Inferior parietal cortex (tissue), 1 donor: ENCODE measurements at regions not wholly inside any gene's neighbourhood (a gene's known extent, or its start where the extent isn't known, plus 50 kb on each side); places are given as distances from the start of the nearest gene placed in this dataset.

Experiments used
- DNase-seq: peaks from one replicate; pipeline ENCODE4 v3.0.0-alpha.2; 2016; ENCODE audit errors: extremely low spot score

DNA sequence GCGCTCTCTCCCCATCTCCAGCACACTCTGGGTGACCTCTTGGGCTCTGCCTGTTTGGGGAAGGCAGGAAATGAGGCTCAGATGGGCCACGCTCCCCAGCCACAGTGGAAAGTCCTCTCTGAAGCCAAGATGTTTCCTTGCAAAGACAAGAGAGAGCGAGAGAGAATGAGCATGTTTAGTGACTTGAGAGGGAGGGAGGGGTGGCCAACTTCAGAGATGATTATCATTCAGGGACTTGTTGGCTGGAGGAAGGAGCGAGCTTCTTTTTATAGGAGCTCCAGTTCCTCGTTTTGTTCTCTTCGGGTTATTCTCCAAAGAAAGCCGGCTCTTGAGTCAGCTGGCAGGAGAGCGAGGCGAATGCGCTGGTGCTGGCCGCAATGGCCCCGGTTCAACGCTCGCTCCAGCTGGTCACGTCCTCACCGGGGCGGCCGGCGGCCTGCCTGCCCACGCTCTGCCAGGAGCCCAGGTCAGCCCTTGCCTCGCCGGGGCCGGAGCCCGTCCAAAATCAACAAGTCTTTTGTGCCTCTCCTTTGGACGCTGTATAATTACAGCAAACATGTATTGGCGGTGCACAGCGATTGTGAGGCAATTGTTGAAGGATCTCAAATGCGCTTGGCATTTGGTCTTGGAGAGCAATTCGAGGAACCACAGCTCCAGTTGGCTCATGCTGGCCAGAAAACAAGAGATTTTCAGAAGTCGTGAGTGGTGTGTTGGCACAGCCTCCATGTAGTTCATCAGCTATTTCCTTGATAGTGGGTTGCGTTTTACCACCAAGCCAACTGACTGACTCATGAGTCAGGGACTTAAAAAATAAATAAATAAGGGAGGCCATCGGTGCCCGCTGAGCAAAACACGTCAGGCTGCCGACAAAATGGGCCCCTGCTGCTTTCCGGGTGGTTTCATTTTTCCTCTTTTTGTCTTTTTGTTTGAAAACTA, 288.6 kb downstream of the UACA start:
- DNase-seq: peak; percentile 54

GRCh38 chr15:70473581-70474370, 289.6 kb downstream of the UACA start:
- DNase-seq: no peak

DNA sequence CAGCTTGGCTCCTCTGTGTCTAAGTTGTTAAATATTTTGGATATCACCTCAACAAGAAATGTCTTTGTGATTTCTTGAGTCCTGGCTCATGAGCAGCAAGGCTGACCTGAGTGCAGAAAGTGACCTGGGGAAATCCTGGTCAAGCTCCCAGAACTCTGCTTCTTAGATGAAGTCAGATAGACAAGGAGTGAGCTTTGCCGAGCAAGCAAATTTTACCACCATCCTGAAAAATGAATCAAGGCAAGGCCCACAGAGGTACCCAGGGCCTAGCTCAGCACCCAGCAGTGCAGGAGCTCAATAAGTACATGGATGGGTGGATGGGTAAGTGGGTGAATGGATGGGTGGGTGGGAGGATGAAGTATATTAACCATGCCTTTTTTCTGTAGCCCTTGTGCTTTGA, 291.8 kb downstream of the UACA start:
- no peak for DNase-seq

- DNase-seq: no peak
Observed at GRCh38 chr15:70470556-70471191, 292.7 kb downstream of the UACA start.

DNA sequence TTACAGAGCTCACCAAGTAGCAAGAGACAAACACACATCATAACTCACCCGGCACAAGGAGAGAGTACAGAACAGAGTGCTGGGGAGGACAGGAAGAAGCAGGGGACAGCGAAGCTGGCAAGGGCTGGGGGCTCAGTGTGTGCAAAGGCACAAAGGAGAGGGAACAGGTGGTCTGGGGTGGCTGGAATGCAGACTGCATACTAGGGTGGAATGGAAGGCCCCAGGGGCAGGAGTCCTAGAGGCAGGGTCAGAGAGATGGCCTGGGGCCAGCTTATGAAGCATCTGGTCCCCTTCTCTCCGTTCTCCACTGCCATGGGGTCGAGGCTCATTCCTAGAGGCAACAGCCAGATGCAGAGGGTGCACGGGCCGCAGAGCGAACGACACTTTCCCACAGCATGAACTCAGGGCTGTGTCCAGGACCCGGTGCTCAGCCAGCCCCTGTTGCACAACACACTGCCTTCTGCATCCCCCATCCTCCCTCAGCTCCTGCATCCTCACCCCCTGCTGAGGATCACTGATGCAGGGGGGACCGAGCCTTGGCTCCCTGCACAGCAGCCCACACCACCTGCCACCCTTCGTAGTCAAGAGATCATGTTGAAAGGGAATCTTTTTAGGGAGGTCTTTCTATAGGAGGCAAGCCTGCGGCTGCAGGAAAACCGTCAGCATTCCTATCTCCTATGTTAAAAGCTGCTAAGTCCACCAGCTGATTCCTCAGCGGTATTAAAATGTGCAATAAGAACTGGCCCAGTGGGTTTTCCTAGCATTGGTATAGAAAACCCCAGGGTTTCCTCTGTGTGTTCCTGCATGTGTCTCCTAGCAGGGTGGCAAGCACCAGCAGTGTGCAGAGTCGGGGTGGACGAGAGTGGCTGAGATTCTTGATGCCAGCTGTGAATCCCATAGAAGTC, 293.5 kb downstream of the UACA start:
- no peak for DNase-seq

DNA sequence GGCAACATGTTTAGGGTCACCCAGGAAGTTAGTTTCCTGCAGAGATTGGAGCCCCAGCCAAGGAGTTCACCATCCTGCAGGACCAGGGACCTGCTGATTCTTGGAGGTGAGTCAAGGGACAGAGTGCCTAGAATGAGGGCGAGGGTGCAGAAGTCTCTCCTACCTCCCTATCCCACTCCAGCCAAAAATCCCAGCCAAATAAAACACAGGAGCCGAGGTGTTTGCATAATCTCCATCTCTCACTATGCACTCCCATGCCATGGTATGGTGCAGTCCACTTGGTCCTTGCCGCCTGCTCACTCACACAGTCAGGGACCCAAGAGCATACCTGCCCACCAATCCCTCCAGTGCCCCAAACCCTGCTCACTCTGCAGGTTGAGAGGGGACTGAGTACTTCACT, 294.2 kb downstream of the UACA start:
- no peak for DNase-seq

- peak; percentile 51 for DNase-seq
Observed at GRCh38 chr15:70466895-70467529, 296.3 kb downstream of the UACA start.

DNA sequence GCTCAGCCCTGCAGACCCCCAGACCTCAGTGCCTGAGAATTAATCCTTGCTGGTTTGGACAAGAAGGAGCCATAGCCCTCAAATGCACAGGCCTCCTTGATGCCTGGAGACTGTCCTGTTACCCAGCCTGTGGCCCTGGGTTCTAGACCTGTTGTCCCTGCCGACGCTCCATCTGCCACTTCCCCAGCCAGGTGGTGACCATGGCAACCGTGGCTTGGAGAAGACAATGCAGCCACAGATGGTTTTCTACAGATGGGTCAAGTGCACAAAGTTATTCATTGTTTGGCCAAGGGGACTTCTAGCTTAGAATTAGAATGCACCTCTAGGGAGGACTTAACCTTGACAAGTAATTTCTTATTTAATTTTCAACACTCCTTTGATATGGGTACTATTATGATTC, 297.1 kb downstream of the UACA start:
- DNase-seq: no peak

GRCh38 chr15:70465812-70466211, 297.5 kb downstream of the UACA start:
- DNase-seq: no peak

DNA sequence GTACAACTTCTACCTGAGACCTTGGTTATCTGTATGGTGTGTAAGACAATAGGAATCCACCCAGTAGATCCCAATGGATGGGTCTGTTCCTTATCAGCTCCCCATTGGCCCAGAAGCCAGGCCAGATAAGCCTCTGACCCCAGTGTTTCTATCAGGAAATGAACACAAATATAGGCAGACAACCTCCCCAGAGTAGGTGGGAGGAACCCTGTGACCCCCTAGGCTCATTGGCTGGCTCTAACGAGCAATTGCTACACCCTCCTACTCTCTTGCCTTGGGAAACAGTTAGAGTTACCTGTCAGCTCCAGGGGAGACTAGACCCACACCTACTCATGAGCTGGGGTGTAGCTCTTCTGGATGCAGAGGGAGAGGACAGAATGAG, 299.9 kb downstream of the UACA start:
- no peak for DNase-seq

GRCh38 chr15:70461992-70462391, 301.4 kb downstream of the UACA start:
- no peak for DNase-seq

- DNase-seq: no peak
Observed at GRCh38 chr15:70461017-70461416, 302.3 kb downstream of the UACA start.

GRCh38 chr15:70459312-70459711, 304.0 kb downstream of the UACA start:
- DNase-seq: no peak

- DNase-seq: no peak
Observed at GRCh38 chr15:70453766-70454165, 309.6 kb downstream of the UACA start.

DNA sequence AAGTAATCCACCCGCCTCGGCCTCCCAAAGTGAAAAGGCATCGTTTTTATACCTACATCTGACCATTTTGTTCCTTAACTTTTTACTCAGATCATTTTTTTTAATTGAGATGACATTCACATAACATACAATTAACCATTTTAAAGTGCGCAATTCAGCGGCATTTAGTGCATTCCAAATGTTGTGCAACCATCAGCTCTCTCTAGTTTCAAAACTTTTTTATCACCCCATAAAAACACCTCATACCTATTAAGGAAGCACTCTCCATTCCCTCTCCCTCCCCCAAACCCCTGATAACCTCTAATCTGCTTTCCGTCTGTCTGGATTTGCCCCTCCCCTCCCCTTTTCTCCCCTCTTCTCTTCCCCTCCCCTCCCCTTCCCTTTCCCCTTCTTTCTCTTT, 310.1 kb downstream of the UACA start:
- no peak for DNase-seq

DNA sequence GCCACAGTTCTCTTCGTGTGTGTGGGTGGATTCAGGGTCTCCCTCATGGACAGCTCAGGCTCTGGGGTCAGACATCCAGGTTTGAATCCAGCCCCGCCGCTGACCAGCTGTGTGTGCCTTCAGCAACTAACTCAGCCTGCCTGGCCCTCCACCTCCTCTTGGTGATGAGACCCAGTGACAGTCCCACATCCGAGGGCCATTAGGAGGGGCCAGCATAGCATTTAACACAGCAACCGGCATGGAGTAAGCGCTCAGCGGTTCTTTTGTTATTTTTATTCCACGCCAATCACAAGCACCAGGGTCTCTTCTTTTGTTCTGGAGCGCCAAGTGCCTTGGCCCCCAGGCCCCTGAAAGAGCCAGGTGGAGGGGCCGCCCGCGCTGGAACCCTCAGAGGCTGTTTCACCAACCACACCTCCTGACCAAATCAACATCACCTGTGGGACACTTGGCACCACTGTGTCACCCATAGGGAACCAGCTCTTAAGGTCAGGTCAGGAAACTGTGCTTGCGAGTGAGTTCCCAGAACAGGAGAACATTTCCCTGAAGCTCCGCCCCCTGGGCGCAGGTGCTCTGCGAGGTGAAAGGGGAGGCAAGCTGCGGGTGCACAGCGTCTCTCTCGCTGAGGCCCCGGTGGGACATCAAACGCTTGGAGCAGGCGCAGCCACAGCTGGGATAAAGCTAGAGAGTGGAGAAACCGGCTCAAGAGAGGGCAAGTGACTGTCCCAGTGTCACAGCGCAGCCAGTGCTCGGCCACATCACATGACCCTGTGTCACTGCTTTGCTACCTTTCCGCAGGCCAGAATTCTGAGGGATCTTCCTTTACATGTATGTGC, 311.3 kb downstream of the UACA start:
- no peak for DNase-seq

- no peak for DNase-seq
Observed at GRCh38 chr15:70450142-70450443, 313.3 kb downstream of the UACA start.

DNA sequence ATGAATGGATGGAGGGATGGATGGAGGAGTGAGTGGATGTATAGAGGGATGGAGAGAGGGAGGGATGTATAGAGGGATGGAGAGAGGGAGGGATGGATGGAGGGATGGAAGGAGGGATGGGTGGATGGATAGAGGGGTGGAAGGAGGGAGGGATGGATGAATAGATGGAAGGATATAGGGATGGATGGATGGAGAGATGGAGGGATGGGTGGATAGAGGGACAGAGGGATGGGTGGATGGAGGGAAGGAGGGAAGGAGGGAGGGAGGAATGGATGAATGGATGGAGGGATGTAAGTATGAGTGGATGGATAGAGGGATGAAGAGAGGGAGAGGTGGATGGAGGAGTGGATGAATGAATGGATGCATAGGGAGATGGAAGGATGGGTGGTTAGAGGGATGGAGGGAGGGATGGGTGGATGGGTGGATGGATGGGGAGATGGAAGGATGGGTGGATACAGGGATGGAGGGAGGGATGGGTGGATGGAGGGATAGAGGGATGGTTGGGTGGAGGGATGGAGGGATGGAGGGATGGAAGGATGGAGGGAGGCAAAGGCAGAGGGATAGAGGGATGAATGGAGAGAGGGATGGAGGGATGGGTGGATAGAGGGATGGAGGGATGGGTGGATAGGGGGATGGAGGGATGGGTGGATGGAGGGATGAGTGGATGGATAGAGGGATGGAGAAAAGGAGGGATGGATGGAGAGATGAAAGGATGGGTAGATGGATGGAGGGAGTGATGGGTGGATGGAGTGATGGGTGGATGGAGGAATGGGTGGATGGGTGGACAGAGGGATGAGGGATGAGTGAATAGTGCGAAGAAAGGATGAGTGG, 313.8 kb downstream of the UACA start:
- no peak for DNase-seq
